Activated CD4-positive, alpha-beta T cell treated with anti-CD3 and anti-CD28 coated beads for 4 hours (primary cell): ENCODE measurements at regions not wholly inside any gene's neighbourhood (a gene's known extent, or its start where the extent isn't known, plus 50 kb on each side); places are given as distances from the start of the nearest gene placed in this dataset.
"Not testable (repeated sequence)": the region's sequence is repeated elsewhere in the genome, so short reads cannot be mapped to it uniquely, and the experiment has no call there.

Source experiments
- DNase-seq, 2 donors: peaks; one replicate each; pipeline ENCODE4 v3.0.0-alpha.2; 2020

GRCh38 chr17:18546514-18547398, 70.2 kb downstream of the LGALS9C start:
- DNase-seq = not testable (repeated sequence)

GRCh38 chr17:18557086-18557485, 80.5 kb downstream of the LGALS9C start:
- not testable (repeated sequence) for DNase-seq

- DNase-seq = peak in 1 of 2 donors; percentile 1
Measured at GRCh38 chr17:18563381-18564098, 80.7 kb downstream of the TBC1D28 start.

- DNase-seq = peak; percentile 22 to 29
Measured at GRCh38 chr17:18564099-18564448, 80.1 kb downstream of the TBC1D28 start.

GRCh38 chr17:18568108-18568995, 75.8 kb downstream of the TBC1D28 start:
- not testable (repeated sequence) for DNase-seq

GRCh38 chr17:18569489-18569913, 74.7 kb downstream of the TBC1D28 start:
- not testable (repeated sequence) for DNase-seq

- not testable (repeated sequence) for DNase-seq
Measured at GRCh38 chr17:18572536-18572935, 71.7 kb downstream of the TBC1D28 start.

- DNase-seq = not testable (repeated sequence)
Measured at GRCh38 chr17:18574137-18574536, 70.1 kb downstream of the TBC1D28 start.
